ENCODE measurements at regions not wholly inside any gene's neighbourhood (a gene's known extent, or its start where the extent isn't known, plus 50 kb on each side); places are given as distances from the start of the nearest gene placed in this dataset.

GRCh38 chr6:163941624-163941976 is 527.1 kb downstream of the QKI start:
- Histone ChIP-seq H3K36me3 (ENCODE audit: control insufficient read depth in 2 of 2, extremely low read depth in 1 of 2, insufficient read depth in 2 of 2, low read length in 2 of 2) (no peaks in the 10 kb centered on the region), H3K9me1 (ENCODE audit: control insufficient read depth, extremely low read depth, insufficient read depth, low read length) (no peaks in the 10 kb centered on the region), H3K4me3 (ENCODE audit: control insufficient read depth in 2 of 3, extremely low read depth in 1 of 3, insufficient read depth in 2 of 3, low read depth in 1 of 3, low read length in 3 of 3) (no peak overlapping the region), H3K27me3 (ENCODE audit: control insufficient read depth, extremely low read depth, insufficient read depth, low read length) (no peaks in the 10 kb centered on the region), H3K79me2 (ENCODE audit: control insufficient read depth, insufficient read depth, low read length) (no peaks in the 10 kb centered on the region), H3K9me3 (ENCODE audit: control insufficient read depth, low read depth, low read length) (no peaks in the 10 kb centered on the region), H3K27ac (ENCODE audit: control insufficient read depth, insufficient read depth, low read length) (no peak overlapping the region), H3K4me1 (ENCODE audit: control insufficient read depth, extremely low read depth, insufficient read depth, low read length) (peaks cover 26% of the 10 kb centered on the region), H3K9ac (ENCODE audit: control insufficient read depth, extremely low read depth, insufficient read depth, low read length) (no peak overlapping the region), H4K20me1 (ENCODE audit: control insufficient read depth, extremely low read depth, insufficient read depth, low read length) (no peaks in the 10 kb centered on the region), H2AFZ (ENCODE audit: control insufficient read depth, low read length) (peak overlapping the region; percentile 67), H3K4me2 (ENCODE audit: control insufficient read depth, extremely low read depth, insufficient read depth, low read depth, low read length) (peak overlapping the region; percentile 49)
- TF ChIP-seq EZH2 (IDR thresholded peaks at IDR 0.05; ENCODE audit: low read length) (no peak), CTCF (optimal IDR thresholded peaks at IDR 0.05 in 1 of 3, IDR thresholded peaks at IDR 0.05 in 1 of 3, conservative IDR thresholded peaks at IDR 0.05 in 1 of 3; ENCODE audit: extremely low read depth in 1 of 3, insufficient read depth in 2 of 3, low read length in 3 of 3) (no peak)
- FAIRE-seq: no peak
- dilution Hi-C loops (cut with MboI; ENCODE audit: extremely low pct_ligation_motif_present, low sequenced_read_pairs): no loop called here
- no peak for DNase-seq (ENCODE audit: low read depth, low spot score)

- Histone ChIP-seq H3K36me3 (ENCODE audit: control insufficient read depth in 2 of 2, extremely low read depth in 1 of 2, insufficient read depth in 2 of 2, low read length in 2 of 2) (no peaks in the 10 kb centered on the region), H3K9me3 (ENCODE audit: control insufficient read depth, low read depth, low read length) (no peaks in the 10 kb centered on the region), H3K9me1 (ENCODE audit: control insufficient read depth, extremely low read depth, insufficient read depth, low read length) (no peaks in the 10 kb centered on the region), H2AFZ (ENCODE audit: control insufficient read depth, low read length) (peak overlapping the region; percentile 67), H3K79me2 (ENCODE audit: control insufficient read depth, insufficient read depth, low read length) (no peaks in the 10 kb centered on the region), H3K4me3 (ENCODE audit: control insufficient read depth in 2 of 3, extremely low read depth in 1 of 3, insufficient read depth in 2 of 3, low read depth in 1 of 3, low read length in 3 of 3) (peak overlapping the region in 1 of 3 experiments; percentile 9), H3K4me2 (ENCODE audit: control insufficient read depth, extremely low read depth, insufficient read depth, low read depth, low read length) (peak overlapping the region; percentile 49), H3K27me3 (ENCODE audit: control insufficient read depth, extremely low read depth, insufficient read depth, low read length) (no peaks in the 10 kb centered on the region), H3K4me1 (ENCODE audit: control insufficient read depth, extremely low read depth, insufficient read depth, low read length) (peaks cover 21% of the 10 kb centered on the region), H4K20me1 (ENCODE audit: control insufficient read depth, extremely low read depth, insufficient read depth, low read length) (no peaks in the 10 kb centered on the region), H3K9ac (ENCODE audit: control insufficient read depth, extremely low read depth, insufficient read depth, low read length) (no peak overlapping the region), H3K27ac (ENCODE audit: control insufficient read depth, insufficient read depth, low read length) (no peak overlapping the region)
- FAIRE-seq (no peak), DNase-seq (ENCODE audit: low read depth, low spot score) (no peak)
- TF ChIP-seq EZH2 (IDR thresholded peaks at IDR 0.05; ENCODE audit: low read length) (no peak), CTCF (optimal IDR thresholded peaks at IDR 0.05 in 1 of 3, IDR thresholded peaks at IDR 0.05 in 1 of 3, conservative IDR thresholded peaks at IDR 0.05 in 1 of 3; ENCODE audit: extremely low read depth in 1 of 3, insufficient read depth in 2 of 3, low read length in 3 of 3) (no peak)
- dilution Hi-C loops (cut with MboI; ENCODE audit: extremely low pct_ligation_motif_present, low sequenced_read_pairs): no loop called here
These were observed 526.4 kb downstream of the QKI start for GRCh38 chr6:163940705-163941623.

Data from keratinocyte (primary cell).